ENCODE measurements at regions not wholly inside any gene's neighbourhood (a gene's known extent, or its start where the extent isn't known, plus 50 kb on each side); places are given as distances from the start of the nearest gene placed in this dataset.

GRCh38 chr16:54648575-54648974 is 282.1 kb upstream of the IRX5 start:
- no peak for DNase-seq (ENCODE audit: low read depth)
- H3K4me3 ChIP-seq (ENCODE audit: low read depth, low read length): no peak overlapping the region
- no peak for TF ChIP-seq MAX (IDR thresholded peaks at IDR 0.05; ENCODE audit: low read depth, low read length)
- TF ChIP-seq POLR2A (IDR thresholded peaks at IDR 0.05; ENCODE audit: extremely low read depth, insufficient read length): no peak
- no peak for TF ChIP-seq CTCF (IDR thresholded peaks at IDR 0.05; ENCODE audit: low read depth, low read length)
- no peak for TF ChIP-seq MYC (IDR thresholded peaks at IDR 0.05; ENCODE audit: low read depth, low read length)

- no peak overlapping the region for H3K4me3 ChIP-seq (ENCODE audit: low read depth, low read length)
- peak; percentile 23 for DNase-seq (ENCODE audit: low read depth)
- TF ChIP-seq POLR2A (IDR thresholded peaks at IDR 0.05; ENCODE audit: extremely low read depth, insufficient read length): no peak
Observed at GRCh38 chr16:54647725-54648221, 282.9 kb upstream of the IRX5 start.

GRCh38 chr16:54647216-54647615 is 283.4 kb upstream of the IRX5 start:
- no peak for TF ChIP-seq MAX (IDR thresholded peaks at IDR 0.05; ENCODE audit: low read depth, low read length)
- TF ChIP-seq MYC (IDR thresholded peaks at IDR 0.05; ENCODE audit: low read depth, low read length): no peak
- TF ChIP-seq POLR2A (IDR thresholded peaks at IDR 0.05; ENCODE audit: extremely low read depth, insufficient read length): no peak
- TF ChIP-seq CTCF (IDR thresholded peaks at IDR 0.05; ENCODE audit: low read depth, low read length): no peak
- H3K4me3 ChIP-seq (ENCODE audit: low read depth, low read length): no peak overlapping the region
- no peak for DNase-seq (ENCODE audit: low read depth)

GRCh38 chr16:54645345-54645744 is 285.3 kb upstream of the IRX5 start:
- no peak overlapping the region for H3K4me3 ChIP-seq (ENCODE audit: low read depth, low read length)
- DNase-seq (ENCODE audit: low read depth): no peak
- no peak for TF ChIP-seq MYC (IDR thresholded peaks at IDR 0.05; ENCODE audit: low read depth, low read length)
- no peak for TF ChIP-seq CTCF (IDR thresholded peaks at IDR 0.05; ENCODE audit: low read depth, low read length)
- TF ChIP-seq MAX (IDR thresholded peaks at IDR 0.05; ENCODE audit: low read depth, low read length): no peak
- no peak for TF ChIP-seq POLR2A (IDR thresholded peaks at IDR 0.05; ENCODE audit: extremely low read depth, insufficient read length)

GRCh38 chr16:54636221-54636793 is 294.4 kb upstream of the IRX5 start:
- no peak for DNase-seq (ENCODE audit: low read depth)
- H3K4me3 ChIP-seq (ENCODE audit: low read depth, low read length): no peak overlapping the region
- TF ChIP-seq POLR2A (IDR thresholded peaks at IDR 0.05; ENCODE audit: extremely low read depth, insufficient read length) (no peak), CTCF (IDR thresholded peaks at IDR 0.05; ENCODE audit: low read depth, low read length) (no peak), MYC (IDR thresholded peaks at IDR 0.05; ENCODE audit: low read depth, low read length) (no peak), MAX (IDR thresholded peaks at IDR 0.05; ENCODE audit: low read depth, low read length) (no peak)

GRCh38 chr16:54633943-54634362 is 296.7 kb upstream of the IRX5 start:
- peak; percentile 48 for DNase-seq (ENCODE audit: low read depth)
- H3K4me3 ChIP-seq (ENCODE audit: low read depth, low read length): no peak overlapping the region
- TF ChIP-seq CTCF (IDR thresholded peaks at IDR 0.05; ENCODE audit: low read depth, low read length) (peak; percentile 70), POLR2A (IDR thresholded peaks at IDR 0.05; ENCODE audit: extremely low read depth, insufficient read length) (no peak)
